H1 (cell line): ENCODE measurements at regions not wholly inside any gene's neighbourhood (a gene's known extent, or its start where the extent isn't known, plus 50 kb on each side); places are given as distances from the start of the nearest gene placed in this dataset.

Experiments used
- CTCF ChIA-PET: fragments of 300-600 bp; sonication (Branson Sonifier 250); formaldehyde crosslinking; loops from one replicate; lab custom pipeline; 2021; ENCODE audit not compliant: partially characterized antibody; lab: Charles Lee
- POLR2A ChIA-PET: fragments of 300-600 bp; sonication (Branson Sonifier 250); formaldehyde crosslinking; loops from one replicate; lab custom pipeline; 2021; ENCODE audit warnings: inconsistent platforms; ENCODE audit not compliant: partially characterized antibody; lab: Charles Lee
- DNase-seq, 2 experiments: peaks; one replicate each; pipeline versions ENCODE4 v3.0.0 to v3.0.0-alpha.2; 2010 to 2022; ENCODE audit warnings: low spot score in 2 of 2, low read depth in 1 of 2, mixed read lengths in 1 of 2
- FAIRE-seq: peaks from 2 replicates; lab custom pipeline; 2011; peaks lifted over from hg19 to GRCh38; lab: Jason Lieb, UNC
- H2AFZ ChIP-seq: 2 replicates; pipeline ENCODE4 v1.8.1; 2012; ENCODE audit warnings: low read length, inconsistent platforms
- H2AK5ac ChIP-seq: 2 replicates; pipeline ENCODE4 v1.6.1; 2013; ENCODE audit warnings: low read depth, low read length
- H2BK120ac ChIP-seq: replicated peaks from 2 replicates; pipeline ENCODE3; 2013; ENCODE audit warnings: low read depth, low read length, inconsistent platforms
- H2BK12ac ChIP-seq: 2 replicates; pipeline ENCODE4 v1.6.1; 2013; ENCODE audit warnings: low read depth, low read length
- H2BK15ac ChIP-seq: 2 replicates; pipeline ENCODE4 v1.6.1; 2013; ENCODE audit warnings: low read length
- H2BK20ac ChIP-seq: 2 replicates; pipeline ENCODE4 v1.6.1; 2013; ENCODE audit warnings: low read length
- H2BK5ac ChIP-seq: 2 replicates; pipeline ENCODE4 v1.6.1; 2013; ENCODE audit warnings: low read depth, low read length
- H3K14ac ChIP-seq: 2 replicates; pipeline ENCODE4 v1.6.1; 2013; ENCODE audit warnings: inconsistent platforms; ENCODE audit not compliant: insufficient read length
- H3K18ac ChIP-seq: 2 replicates; pipeline ENCODE4 v1.6.1; 2013; ENCODE audit warnings: low read length; ENCODE audit errors: extremely low read depth
- H3K23ac ChIP-seq: 2 replicates; pipeline ENCODE4 v1.6.1; 2013; ENCODE audit warnings: inconsistent platforms; ENCODE audit not compliant: insufficient read length
- H3K23me2 ChIP-seq: 2 replicates; pipeline ENCODE4 v1.6.1; 2013; ENCODE audit warnings: low read depth, low read length
- H3K27ac ChIP-seq: 2 replicates; pipeline ENCODE4 v1.6.1; 2011; ENCODE audit warnings: low read depth, low read length, inconsistent platforms
- H3K27me3 ChIP-seq, 4 experiments: replicated peaks in 1 of 4; 1 replicate in 1 of 4; 2 replicates in 3 of 4; pipeline versions ENCODE4 v1.6.1 to v1.8.1; 2011 to 2013; ENCODE audit warnings: low read length in 3 of 4, mild to moderate bottlenecking in 3 of 4, inconsistent platforms in 2 of 4, mixed read lengths in 2 of 4, moderate library complexity in 1 of 4; ENCODE audit not compliant: control insufficient read depth in 3 of 4, insufficient read depth in 3 of 4; ENCODE audit errors: extremely low read depth in 1 of 4
- H3K36me3 ChIP-seq, 4 experiments: 2 replicates each; pipeline versions ENCODE4 v1.6.1 to v1.8.1; 2011 to 2013; ENCODE audit warnings: mild to moderate bottlenecking in 4 of 4, low read length in 3 of 4, moderate library complexity in 2 of 4, control low read depth in 1 of 4, inconsistent platforms in 1 of 4; ENCODE audit not compliant: insufficient read depth in 4 of 4, control insufficient read depth in 2 of 4
- H3K4ac ChIP-seq: replicated peaks from 2 replicates; pipeline ENCODE3; 2013; ENCODE audit warnings: low read length, low read depth, mixed read lengths, inconsistent platforms; ENCODE audit not compliant: insufficient read length
- H3K4me1 ChIP-seq, 4 experiments: replicated peaks in 1 of 4; 1 replicate in 1 of 4; 2 replicates in 3 of 4; pipeline versions ENCODE4 v1.6.1 to v1.8.1; 2011 to 2013; ENCODE audit warnings: low read length in 3 of 4, inconsistent platforms in 2 of 4, mixed read lengths in 1 of 4; ENCODE audit not compliant: insufficient read depth in 4 of 4, control insufficient read depth in 3 of 4
- H3K4me2 ChIP-seq, 2 experiments: 2 replicates each; pipeline versions ENCODE4 v1.6.1 to v1.8.1; 2011 to 2013; ENCODE audit warnings: low read depth in 2 of 2, low read length in 2 of 2, control low read depth in 1 of 2, inconsistent platforms in 1 of 2, mild to moderate bottlenecking in 1 of 2; ENCODE audit not compliant: insufficient read depth in 1 of 2
- H3K4me3 ChIP-seq, 4 experiments: fragments of 200-600, 300-600 bp in 1 of 4; sonication (generic), shearing (Covaris generic), sonication (Bioruptor Twin) in 1 of 4; 2 replicates each; pipeline versions ENCODE4 v1.5.1 to v1.8.1; 2011 to 2016; ENCODE audit warnings: low read length in 4 of 4, low read depth in 3 of 4, control low read depth in 2 of 4, inconsistent platforms in 2 of 4, mild to moderate bottlenecking in 2 of 4, mixed read lengths in 1 of 4, moderate library complexity in 1 of 4; ENCODE audit not compliant: insufficient read depth in 2 of 4; ENCODE audit errors: extremely low read depth in 1 of 4
- H3K56ac ChIP-seq: replicated peaks from 2 replicates; pipeline ENCODE3; 2013; ENCODE audit warnings: low read depth, mild to moderate bottlenecking, mixed read lengths, low read length, inconsistent platforms; ENCODE audit not compliant: insufficient read length
- H3K79me1 ChIP-seq: 2 replicates; pipeline ENCODE4 v1.6.1; 2013; ENCODE audit warnings: low read depth, low read length, control low read depth
- H3K79me2 ChIP-seq, 2 experiments: 2 replicates each; pipeline versions ENCODE4 v1.6.1 to v1.8.1; 2012 to 2013; ENCODE audit warnings: low read length in 2 of 2, mild to moderate bottlenecking in 2 of 2, inconsistent platforms in 1 of 2; ENCODE audit not compliant: insufficient read depth in 2 of 2, control insufficient read depth in 1 of 2
- H3K9ac ChIP-seq, 4 experiments: replicated peaks in 1 of 4; 1 replicate in 1 of 4; 2 replicates in 3 of 4; pipeline versions ENCODE4 v1.6.1 to v1.8.1; 2011 to 2013; ENCODE audit warnings: low read depth in 3 of 4, low read length in 3 of 4, control low read depth in 2 of 4, mild to moderate bottlenecking in 2 of 4, moderate library complexity in 2 of 4, inconsistent platforms in 1 of 4; ENCODE audit errors: extremely low read depth in 1 of 4
- H3K9me3 ChIP-seq, 2 experiments: 2 replicates each; pipeline versions ENCODE4 v1.6.1 to v1.8.1; 2012 to 2013; ENCODE audit warnings: mild to moderate bottlenecking in 2 of 2, moderate library complexity in 2 of 2, control low read depth in 1 of 2, inconsistent platforms in 1 of 2, low read depth in 1 of 2, low read length in 1 of 2, mixed read lengths in 1 of 2; ENCODE audit not compliant: insufficient read depth in 2 of 2
- H4K20me1 ChIP-seq, 2 experiments: replicated peaks in 1 of 2; 2 replicates each; pipeline versions ENCODE3 to v1.8.1; 2011 to 2013; ENCODE audit warnings: inconsistent platforms in 2 of 2, low read length in 2 of 2, mild to moderate bottlenecking in 1 of 2; ENCODE audit not compliant: insufficient read depth in 2 of 2, control insufficient read depth in 1 of 2
- H4K5ac ChIP-seq: 2 replicates; pipeline ENCODE4 v1.6.1; 2013; ENCODE audit warnings: low read length, low read depth, mixed read lengths, inconsistent platforms; ENCODE audit not compliant: insufficient read length
- H4K8ac ChIP-seq: 2 replicates; pipeline ENCODE4 v1.8.0; 2013; ENCODE audit warnings: mild to moderate bottlenecking, moderate library complexity, low read length, inconsistent platforms; ENCODE audit not compliant: insufficient read depth; ENCODE audit errors: extremely low read depth
- H4K91ac ChIP-seq: replicated peaks from 2 replicates; pipeline ENCODE3; 2013; ENCODE audit warnings: low read length, mixed read lengths, inconsistent platforms; ENCODE audit not compliant: insufficient read length
- BCL11A ChIP-seq, 2 experiments: IDR thresholded peaks; one replicate each; pipeline ENCODE4 v1.6.1; 2011; ENCODE audit warnings: low read depth in 2 of 2, low read length in 2 of 2, mild to moderate bottlenecking in 2 of 2
- CHD1 ChIP-seq: IDR thresholded peaks from 2 replicates; pipeline ENCODE4 v1.6.1; 2012; ENCODE audit warnings: low read depth, low read length, improper control_type of control experiment
- EGR1 ChIP-seq: IDR thresholded peaks from 2 replicates; pipeline ENCODE4 v1.6.1; 2011; ENCODE audit warnings: low read depth, low read length, borderline replicate concordance
- HDAC6 ChIP-seq: IDR thresholded peaks from one replicate; pipeline ENCODE4 v1.7.1; 2012; ENCODE audit warnings: low read depth, mild to moderate bottlenecking, inconsistent platforms, low read length, moderate library complexity
- NRF1 ChIP-seq: IDR thresholded peaks from 2 replicates; pipeline ENCODE4 v1.6.1; 2011; ENCODE audit warnings: mild to moderate bottlenecking, low read depth, low read length, improper control_type of control experiment
- SP4 ChIP-seq: IDR thresholded peaks from 2 replicates; pipeline ENCODE4 v1.6.1; 2012; ENCODE audit warnings: low read length, inconsistent platforms
- SRF ChIP-seq: IDR thresholded peaks from 2 replicates; pipeline ENCODE4 v1.6.1; 2011; ENCODE audit warnings: mild to moderate bottlenecking, low read depth, low read length, moderate library complexity
- WGBS, 2 experiments: shearing (Covaris generic) in 1 of 2; methylation state at CpG; one replicate each; pipeline versions ENCODE4 v1.1.6 to v1.1.7; 2013 to 2015; ENCODE audit warnings: low lambda C conversion rate in 2 of 2, mixed read lengths in 2 of 2, inconsistent platforms in 1 of 2, low coverage in 1 of 2, missing lambda C conversion rate in 1 of 2; ENCODE audit not compliant: insufficient replicate concordance in 2 of 2, insufficient coverage in 1 of 2, insufficient read length in 1 of 2; ENCODE audit errors: extremely low coverage in 1 of 2, missing lambda C conversion rate in 1 of 2; 5-methylcytosine and 5-hydroxymethylcytosine counted together

DNA sequence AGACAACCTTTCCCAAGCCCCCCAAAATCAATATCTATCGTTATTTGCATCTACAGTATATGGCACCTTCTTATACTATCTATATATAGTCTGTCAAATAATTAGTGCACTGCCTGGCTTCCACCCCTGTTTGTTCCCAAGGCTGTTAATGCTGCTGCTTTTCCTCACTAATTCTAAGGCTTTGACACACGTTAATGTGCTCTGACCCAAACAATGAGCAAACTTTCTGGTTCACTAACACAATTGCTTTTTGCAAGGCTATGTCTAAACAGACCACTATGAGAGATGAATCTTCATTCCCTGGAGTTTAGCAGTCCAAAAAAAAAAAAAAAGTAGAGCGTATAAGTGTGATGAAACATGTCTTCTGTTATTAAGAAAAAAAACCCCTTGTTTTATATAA is 360.9 kb upstream of the AGA start:
- Histone ChIP-seq H2AK5ac (no peak overlapping the region), H3K14ac (no peak overlapping the region), H3K4me3 (no peak overlapping the region), H4K5ac (no peak overlapping the region), H2BK20ac (no peak overlapping the region), H2BK15ac (no peak overlapping the region), H3K9me3 (no peaks in the 10 kb centered on the region), H2BK5ac (no peak overlapping the region), H3K79me2 (no peaks in the 10 kb centered on the region), H4K20me1 (no peaks in the 10 kb centered on the region), H2BK120ac (no peak overlapping the region), H3K9ac (no peak overlapping the region), H3K4ac (no peak overlapping the region), H3K23me2 (no peaks in the 10 kb centered on the region), H3K4me1 (no peaks in the 10 kb centered on the region), H4K91ac (no peak overlapping the region), H4K8ac (no peak overlapping the region), H3K27me3 (no peaks in the 10 kb centered on the region), H3K23ac (no peak overlapping the region), H3K18ac (no peak overlapping the region), H3K79me1 (no peaks in the 10 kb centered on the region), H3K4me2 (no peak overlapping the region), H2AFZ (no peak overlapping the region), H3K56ac (no peak overlapping the region), H3K27ac (no peak overlapping the region), H2BK12ac (no peak overlapping the region), H3K36me3 (no peaks in the 10 kb centered on the region)
- ChIA-PET POLR2A (no interaction called here), CTCF (no interaction called here)
- WGBS, 2 experiments = 90% methylated on average over 3 of the region's 3 CpGs; no CpG with 5 or more reads in 1 of the 2 experiments
- DNase-seq (no peak), FAIRE-seq (no peak)
- TF ChIP-seq CHD1 (no peak), HDAC6 (no peak), SRF (no peak), NRF1 (no peak), BCL11A (IDR thresholded peaks at IDR 0.05; ENCODE audit: low read depth in 2 of 2, low read length in 2 of 2) (no peak), EGR1 (no peak), SP4 (no peak)
